ENCODE measurements at regions not wholly inside any gene's neighbourhood (a gene's known extent, or its start where the extent isn't known, plus 50 kb on each side); places are given as distances from the start of the nearest gene placed in this dataset.

DNA sequence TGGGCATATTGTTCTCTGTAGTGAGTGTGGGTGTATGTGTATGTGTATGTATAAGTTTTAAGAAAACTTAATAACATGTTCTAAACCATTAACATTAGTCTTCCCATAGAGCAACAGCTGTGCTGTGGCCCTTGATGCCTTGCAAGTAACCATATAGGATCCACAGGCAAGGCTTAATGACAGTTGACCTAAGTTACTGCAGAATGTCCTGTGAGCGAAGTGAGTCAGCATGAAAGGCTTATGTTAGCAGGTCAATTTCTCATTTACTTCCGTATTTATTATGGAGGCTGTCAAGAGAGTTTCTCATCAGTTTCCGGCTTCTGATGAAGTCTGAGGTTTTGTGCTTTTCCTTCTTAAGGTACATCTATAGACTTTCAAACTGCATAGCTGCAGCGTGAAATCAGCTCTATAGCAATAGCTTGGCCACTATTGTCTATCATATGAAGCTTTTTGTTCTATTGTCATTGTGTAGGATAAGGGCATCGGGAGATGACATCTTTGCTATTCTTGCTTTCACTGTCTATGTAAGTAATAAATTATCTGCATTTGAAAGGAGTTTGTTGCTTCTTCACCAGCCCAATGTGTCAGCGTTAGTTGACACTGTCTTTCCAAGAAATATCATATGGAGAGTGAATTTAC lies 1153.4 kb upstream of the AGA start:
- no peak for DNase-seq (ENCODE audit: low read depth)
- TF ChIP-seq, protein P1, sequence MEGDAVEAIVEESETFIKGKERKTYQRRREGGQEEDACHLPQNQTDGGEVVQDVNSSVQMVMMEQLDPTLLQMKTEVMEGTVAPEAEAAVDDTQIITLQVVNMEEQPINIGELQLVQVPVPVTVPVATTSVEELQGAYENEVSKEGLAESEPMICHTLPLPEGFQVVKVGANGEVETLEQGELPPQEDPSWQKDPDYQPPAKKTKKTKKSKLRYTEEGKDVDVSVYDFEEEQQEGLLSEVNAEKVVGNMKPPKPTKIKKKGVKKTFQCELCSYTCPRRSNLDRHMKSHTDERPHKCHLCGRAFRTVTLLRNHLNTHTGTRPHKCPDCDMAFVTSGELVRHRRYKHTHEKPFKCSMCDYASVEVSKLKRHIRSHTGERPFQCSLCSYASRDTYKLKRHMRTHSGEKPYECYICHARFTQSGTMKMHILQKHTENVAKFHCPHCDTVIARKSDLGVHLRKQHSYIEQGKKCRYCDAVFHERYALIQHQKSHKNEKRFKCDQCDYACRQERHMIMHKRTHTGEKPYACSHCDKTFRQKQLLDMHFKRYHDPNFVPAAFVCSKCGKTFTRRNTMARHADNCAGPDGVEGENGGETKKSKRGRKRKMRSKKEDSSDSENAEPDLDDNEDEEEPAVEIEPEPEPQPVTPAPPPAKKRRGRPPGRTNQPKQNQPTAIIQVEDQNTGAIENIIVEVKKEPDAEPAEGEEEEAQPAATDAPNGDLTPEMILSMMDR (IDR thresholded peaks at IDR 0.05; ENCODE audit: control insufficient read depth, insufficient read depth, low read depth, low read length, missing control alignments): no peak
- H3K4me3 ChIP-seq (ENCODE audit: control insufficient read depth, low read depth, low read length): no peak overlapping the region

DNA sequence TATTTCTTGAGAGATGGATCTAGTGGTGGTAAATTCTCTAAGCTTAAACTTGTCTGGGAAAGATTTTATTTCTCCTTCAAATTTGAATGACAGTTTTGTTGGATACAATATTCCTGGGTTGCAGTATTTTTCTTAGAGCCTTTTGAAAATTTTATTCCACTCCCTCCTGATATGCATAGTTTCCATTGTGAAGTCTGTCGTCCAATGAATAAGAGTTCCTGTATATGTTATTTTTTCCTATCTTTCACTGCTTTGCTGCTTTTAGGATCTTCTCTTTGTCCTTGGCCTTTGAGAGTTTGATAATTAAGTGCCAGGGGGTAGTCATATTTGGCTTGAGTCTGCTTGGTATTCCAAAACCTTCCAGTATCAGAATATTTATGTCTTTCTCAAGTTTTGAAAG lies 1156.4 kb upstream of the AGA start:
- TF ChIP-seq, protein P1 (IDR thresholded peaks at IDR 0.05; ENCODE audit: control insufficient read depth, insufficient read depth, low read depth, low read length, missing control alignments): no peak
- no peak overlapping the region for H3K4me3 ChIP-seq (ENCODE audit: control insufficient read depth, low read depth, low read length)
- no peak for DNase-seq (ENCODE audit: low read depth)

DNA sequence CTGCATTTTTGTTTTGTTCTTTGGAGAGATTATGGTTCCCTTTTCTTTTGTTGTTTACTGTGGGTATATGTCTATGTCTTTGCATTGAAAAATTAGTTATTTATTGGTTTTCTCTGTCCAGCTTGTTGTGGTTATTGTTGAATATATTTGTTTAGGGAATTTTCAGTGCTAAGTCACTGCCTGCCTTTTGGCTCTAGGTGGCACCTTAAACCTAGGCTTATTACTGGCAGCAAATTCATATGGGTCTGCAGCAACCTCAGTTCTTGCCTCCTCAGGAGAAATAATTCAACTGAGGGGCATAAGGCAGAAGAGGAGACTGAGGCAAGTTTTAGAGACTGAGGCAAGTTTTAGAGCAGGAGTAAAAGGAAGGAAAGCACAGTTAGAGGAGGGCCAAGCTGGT lies 1157.3 kb upstream of the AGA start:
- no peak for DNase-seq (ENCODE audit: low read depth)
- TF ChIP-seq, protein P1 (IDR thresholded peaks at IDR 0.05; ENCODE audit: control insufficient read depth, insufficient read depth, low read depth, low read length, missing control alignments): no peak
- H3K4me3 ChIP-seq (ENCODE audit: control insufficient read depth, low read depth, low read length): no peak overlapping the region

DNA sequence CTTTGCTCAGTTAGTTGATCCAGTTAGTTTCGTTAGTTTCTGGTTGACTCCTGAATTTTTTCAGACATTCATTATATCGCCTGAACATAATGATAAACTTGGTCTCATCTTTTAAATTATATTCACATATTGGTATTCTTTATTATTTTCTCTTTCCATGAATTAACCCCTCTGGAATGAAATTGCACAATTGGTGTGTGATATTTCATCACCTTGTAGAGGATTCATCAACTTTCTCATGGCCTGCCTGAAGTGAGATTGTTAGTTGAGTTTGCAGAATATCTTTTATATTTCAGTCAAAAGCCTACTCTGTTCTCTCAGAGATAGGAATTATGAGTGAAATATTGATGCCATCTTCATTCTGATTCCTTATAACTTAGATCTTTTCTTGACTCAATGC lies 1160.6 kb upstream of the AGA start:
- TF ChIP-seq, protein P1 (IDR thresholded peaks at IDR 0.05; ENCODE audit: control insufficient read depth, insufficient read depth, low read depth, low read length, missing control alignments): no peak
- no peak overlapping the region for H3K4me3 ChIP-seq (ENCODE audit: control insufficient read depth, low read depth, low read length)
- DNase-seq (ENCODE audit: low read depth): no peak

DNA sequence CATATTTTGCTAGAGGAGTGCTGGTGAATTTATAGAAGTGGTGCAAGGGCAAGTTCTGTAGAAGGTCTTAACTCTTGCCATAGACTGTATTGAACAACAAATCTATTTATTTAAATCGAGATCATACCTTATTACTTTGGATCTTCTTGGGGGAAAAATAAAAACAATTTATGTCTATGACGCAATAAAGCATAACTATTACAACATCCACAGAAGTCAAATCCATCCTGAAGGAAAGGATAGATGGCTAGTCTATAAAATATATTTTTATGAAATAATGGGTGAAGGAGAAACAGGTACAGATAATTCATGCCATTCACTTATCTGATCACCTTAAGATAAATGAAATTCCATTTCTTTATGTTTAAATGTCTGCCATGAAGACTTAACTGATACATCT lies 1168.8 kb upstream of the AGA start:
- TF ChIP-seq, protein P1 (IDR thresholded peaks at IDR 0.05; ENCODE audit: control insufficient read depth, insufficient read depth, low read depth, low read length, missing control alignments): no peak
- DNase-seq (ENCODE audit: low read depth): no peak
- H3K4me3 ChIP-seq (ENCODE audit: control insufficient read depth, low read depth, low read length): no peak overlapping the region

DNA sequence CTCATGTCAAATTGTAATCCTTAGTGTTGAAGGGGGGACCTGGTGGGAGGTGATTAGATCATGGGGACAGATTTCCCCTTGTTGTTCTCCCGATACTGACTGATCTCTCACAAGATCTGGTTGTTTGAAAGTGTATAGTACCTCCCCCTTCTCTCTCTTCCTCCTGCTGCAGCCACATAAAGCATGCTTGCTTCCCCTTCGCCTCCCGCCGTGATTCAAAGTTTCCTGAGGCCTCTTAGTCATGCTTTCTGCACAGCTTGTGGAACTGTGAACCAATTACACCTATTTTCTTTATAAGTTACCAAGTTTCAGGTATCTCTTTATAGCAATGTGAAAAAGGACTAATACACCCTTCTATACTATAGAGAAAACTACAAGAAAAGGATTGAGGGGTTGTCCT lies 1170.5 kb upstream of the AGA start:
- no peak overlapping the region for H3K4me3 ChIP-seq (ENCODE audit: control insufficient read depth, low read depth, low read length)
- TF ChIP-seq, protein P1 (IDR thresholded peaks at IDR 0.05; ENCODE audit: control insufficient read depth, insufficient read depth, low read depth, low read length, missing control alignments): no peak
- DNase-seq (ENCODE audit: low read depth): no peak

DNA sequence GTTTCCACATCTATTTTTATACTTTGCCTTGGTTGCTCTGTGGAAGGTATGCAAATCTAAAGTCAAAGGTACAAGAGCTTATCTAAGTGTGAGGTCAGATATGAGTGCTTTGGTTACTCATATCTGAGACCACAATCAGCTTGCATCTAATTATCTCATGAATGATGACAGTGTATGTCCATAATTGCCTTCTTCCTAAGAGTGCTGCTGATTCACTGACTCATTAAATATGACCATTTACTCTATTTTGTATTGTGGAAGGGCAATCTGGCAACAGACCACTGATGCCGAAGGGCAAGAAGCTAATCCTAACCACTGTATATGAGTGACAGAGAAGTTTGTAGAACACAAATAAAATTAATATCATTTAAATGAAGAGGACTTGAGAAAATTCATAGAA lies 1190.2 kb upstream of the AGA start:
- H3K4me3 ChIP-seq (ENCODE audit: control insufficient read depth, low read depth, low read length): no peak overlapping the region
- DNase-seq (ENCODE audit: low read depth): no peak
- TF ChIP-seq, protein P1 (IDR thresholded peaks at IDR 0.05; ENCODE audit: control insufficient read depth, insufficient read depth, low read depth, low read length, missing control alignments): no peak

Measured in AG09309 (cell line).